Ovary (tissue), 3 donors: ENCODE measurements at regions not wholly inside any gene's neighbourhood (a gene's known extent, or its start where the extent isn't known, plus 50 kb on each side); places are given as distances from the start of the nearest gene placed in this dataset.

ENCODE experiments used
- CTCF ChIP-seq, 3 donors: fragments of 450-650 bp in 2 of 3; fragments of 200-600 bp in 1 of 3; IDR thresholded peaks; one replicate each; pipeline versions ENCODE4 v1.5.1 to v1.8.0; 2016 to 2022; ENCODE audit warnings: antibody characterized with exemption in 3 of 3, mild to moderate bottlenecking in 1 of 3
- EP300 ChIP-seq: sonication (generic); formaldehyde crosslinking; IDR thresholded peaks from one replicate; pipeline ENCODE4 v1.6.1; 2017; ENCODE audit warnings: antibody characterized with exemption
- donor health status: DM: no; HTN: no; CAD: no.

GRCh38 chr6:132887204-132887603 lies 72.8 kb downstream of the RPS12 start:
- TF ChIP-seq EP300 (no peak), CTCF (IDR thresholded peaks at IDR 0.05) (no peak)
